ENCODE measurements at regions not wholly inside any gene's neighbourhood (a gene's known extent, or its start where the extent isn't known, plus 50 kb on each side); places are given as distances from the start of the nearest gene placed in this dataset.
"Not testable (repeated sequence)": the region's sequence is repeated elsewhere in the genome, so short reads cannot be mapped to it uniquely, and the experiment has no call there.

DNA sequence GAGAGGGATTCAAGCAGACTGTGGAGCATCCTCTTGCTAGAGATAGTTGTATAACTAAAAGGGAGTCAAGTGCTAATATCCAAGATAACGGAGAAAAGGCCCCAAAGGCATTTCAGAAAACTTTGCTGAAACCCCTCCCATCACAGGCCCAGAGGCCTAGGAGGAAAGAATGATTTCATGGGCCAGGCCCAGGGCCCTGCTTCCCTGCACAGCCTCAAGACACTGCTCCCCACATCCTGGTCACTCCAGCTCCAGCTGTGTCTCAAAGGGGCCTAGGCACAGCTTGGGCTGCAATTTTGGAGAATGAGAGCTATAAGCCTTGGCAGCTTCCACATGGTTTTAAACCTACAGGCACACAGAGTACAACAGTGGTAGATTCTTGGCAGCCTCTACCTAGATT lies 85.6 kb downstream of the OR13A1 start:
- TF ChIP-seq, protein P1, sequence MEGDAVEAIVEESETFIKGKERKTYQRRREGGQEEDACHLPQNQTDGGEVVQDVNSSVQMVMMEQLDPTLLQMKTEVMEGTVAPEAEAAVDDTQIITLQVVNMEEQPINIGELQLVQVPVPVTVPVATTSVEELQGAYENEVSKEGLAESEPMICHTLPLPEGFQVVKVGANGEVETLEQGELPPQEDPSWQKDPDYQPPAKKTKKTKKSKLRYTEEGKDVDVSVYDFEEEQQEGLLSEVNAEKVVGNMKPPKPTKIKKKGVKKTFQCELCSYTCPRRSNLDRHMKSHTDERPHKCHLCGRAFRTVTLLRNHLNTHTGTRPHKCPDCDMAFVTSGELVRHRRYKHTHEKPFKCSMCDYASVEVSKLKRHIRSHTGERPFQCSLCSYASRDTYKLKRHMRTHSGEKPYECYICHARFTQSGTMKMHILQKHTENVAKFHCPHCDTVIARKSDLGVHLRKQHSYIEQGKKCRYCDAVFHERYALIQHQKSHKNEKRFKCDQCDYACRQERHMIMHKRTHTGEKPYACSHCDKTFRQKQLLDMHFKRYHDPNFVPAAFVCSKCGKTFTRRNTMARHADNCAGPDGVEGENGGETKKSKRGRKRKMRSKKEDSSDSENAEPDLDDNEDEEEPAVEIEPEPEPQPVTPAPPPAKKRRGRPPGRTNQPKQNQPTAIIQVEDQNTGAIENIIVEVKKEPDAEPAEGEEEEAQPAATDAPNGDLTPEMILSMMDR (IDR thresholded peaks at IDR 0.05; ENCODE audit: low read depth, low read length): no peak
- Histone ChIP-seq H3K9me3 (ENCODE audit: low read depth) (no peaks in the 10 kb centered on the region), H3K36me3 (no peaks in the 10 kb centered on the region), H3K4me3 (no peak overlapping the region), H3K27me3 (no peaks in the 10 kb centered on the region), H3K4me1 (ENCODE audit: low read depth) (no peaks in the 10 kb centered on the region), H3K27ac (no peak overlapping the region)
- no peak for DNase-seq (ENCODE audit: low read depth in 1 of 2, low spot score in 1 of 2)

DNA sequence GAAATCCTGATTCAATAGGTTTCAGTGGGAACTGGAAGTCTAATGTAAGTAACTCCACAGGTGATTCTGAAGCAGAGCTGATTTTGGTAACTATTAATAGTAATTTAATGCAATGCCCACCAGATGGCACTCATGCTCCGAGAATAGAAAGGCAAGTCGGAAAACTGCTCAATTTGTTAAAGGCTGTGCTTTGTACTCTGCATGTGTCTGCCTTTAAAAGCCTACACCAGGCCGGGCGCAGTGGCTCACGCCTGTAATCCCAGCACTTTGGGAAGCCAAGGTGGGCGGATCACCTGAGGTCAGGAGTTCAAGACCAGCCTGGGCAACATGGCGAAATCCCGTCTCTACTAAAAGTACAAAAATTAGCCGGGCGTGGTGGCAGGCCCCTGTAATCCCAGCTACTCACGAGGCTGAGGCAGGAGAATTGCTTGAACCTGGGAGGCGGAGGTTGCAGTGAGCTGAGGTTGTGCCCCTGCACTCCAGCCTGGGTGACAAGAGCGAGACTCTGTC lies 80.1 kb downstream of the OR13A1 start:
- not testable (repeated sequence) for H3K36me3 ChIP-seq; H3K27me3 ChIP-seq; H3K4me1 ChIP-seq (ENCODE audit: low read depth); H3K4me3 ChIP-seq; H3K27ac ChIP-seq; H3K9me3 ChIP-seq (ENCODE audit: low read depth)
- TF ChIP-seq, protein P1 (IDR thresholded peaks at IDR 0.05; ENCODE audit: low read depth, low read length): peak; percentile 46
- peak; percentile 88 to 90 for DNase-seq (ENCODE audit: low read depth in 1 of 2, low spot score in 1 of 2)

DNA sequence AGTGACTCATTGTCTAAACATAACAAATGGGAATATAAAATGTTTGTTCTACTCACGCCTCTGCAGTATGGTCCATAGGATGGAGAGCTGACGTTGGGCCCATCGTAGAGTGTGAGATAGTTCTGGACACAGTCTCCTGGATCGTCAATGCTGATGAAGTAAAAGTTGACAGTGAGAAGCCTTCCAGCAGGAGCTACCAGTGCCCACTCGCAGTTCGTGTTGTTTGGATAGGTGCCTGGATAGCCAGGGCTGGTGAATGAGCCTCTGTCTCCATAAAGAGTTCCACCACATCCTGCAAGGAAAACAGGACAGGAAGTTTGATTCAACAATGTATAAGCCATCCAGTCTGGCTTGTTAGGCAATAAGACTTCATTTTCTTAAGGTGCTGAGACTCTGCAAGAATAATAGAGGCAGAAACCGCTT lies 79.6 kb downstream of the OR13A1 start:
- Histone ChIP-seq H3K4me1 (ENCODE audit: low read depth) (no peaks in the 10 kb centered on the region), H3K4me3 (no peak overlapping the region), H3K27ac (no peak overlapping the region), H3K27me3 (no peaks in the 10 kb centered on the region), H3K9me3 (ENCODE audit: low read depth) (no peaks in the 10 kb centered on the region), H3K36me3 (no peaks in the 10 kb centered on the region)
- TF ChIP-seq, protein P1 (IDR thresholded peaks at IDR 0.05; ENCODE audit: low read depth, low read length): no peak
- peak in 1 of 2 donors; percentile 31 for DNase-seq (ENCODE audit: low read depth in 1 of 2, low spot score in 1 of 2)

DNA sequence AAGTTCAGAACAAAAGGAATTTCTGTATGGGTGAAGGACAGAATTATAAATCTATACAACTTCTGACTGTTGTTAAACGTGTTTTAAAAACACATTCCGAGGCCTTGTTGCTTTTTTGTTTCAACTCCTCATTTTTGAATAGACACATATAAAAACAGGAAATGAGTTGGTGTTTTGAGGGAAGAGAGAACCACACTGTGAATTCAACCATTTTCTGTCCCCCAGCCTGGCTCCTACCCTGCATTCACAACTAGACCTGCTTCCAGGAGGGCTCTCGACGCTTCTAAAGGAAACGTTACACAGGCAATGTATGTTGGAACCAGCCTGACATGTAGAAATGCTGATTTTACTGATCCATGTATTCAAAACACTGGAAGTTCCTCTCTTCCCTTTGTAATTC lies 76.5 kb downstream of the OR13A1 start:
- no peak for DNase-seq (ENCODE audit: low read depth in 1 of 2, low spot score in 1 of 2)
- Histone ChIP-seq H3K9me3 (ENCODE audit: low read depth) (no peaks in the 10 kb centered on the region), H3K4me3 (no peak overlapping the region), H3K4me1 (ENCODE audit: low read depth) (no peaks in the 10 kb centered on the region), H3K27ac (no peak overlapping the region), H3K27me3 (no peaks in the 10 kb centered on the region), H3K36me3 (no peaks in the 10 kb centered on the region)
- TF ChIP-seq, protein P1 (IDR thresholded peaks at IDR 0.05; ENCODE audit: low read depth, low read length): no peak

DNA sequence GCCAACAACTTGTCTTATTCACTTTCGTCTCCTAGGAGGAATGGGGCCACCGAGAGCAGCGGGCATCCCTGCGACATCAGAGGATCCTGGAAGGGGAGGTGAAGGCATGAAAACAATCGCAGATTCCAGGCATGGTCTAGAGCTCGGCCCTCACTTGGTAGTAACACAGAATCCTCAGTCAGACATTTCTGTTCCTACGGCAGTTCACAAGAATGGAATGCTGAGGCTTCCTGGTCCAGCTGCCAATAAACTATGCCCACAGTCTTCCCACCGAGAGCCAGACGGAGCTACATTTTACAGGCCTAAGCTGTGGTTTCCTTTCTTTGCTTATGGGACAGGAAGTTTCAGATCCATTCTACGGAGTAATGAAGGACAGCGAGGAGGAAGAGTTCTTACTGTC lies 75.8 kb downstream of the OR13A1 start:
- no peaks in the 10 kb centered on the region for H3K4me1 ChIP-seq (ENCODE audit: low read depth)
- no peaks in the 10 kb centered on the region for H3K36me3 ChIP-seq
- H3K9me3 ChIP-seq (ENCODE audit: low read depth): no peaks in the 10 kb centered on the region
- DNase-seq (ENCODE audit: low read depth in 1 of 2, low spot score in 1 of 2): peak in 1 of 2 donors; percentile 36
- no peaks in the 10 kb centered on the region for H3K27me3 ChIP-seq
- TF ChIP-seq, protein P1 (IDR thresholded peaks at IDR 0.05; ENCODE audit: low read depth, low read length): no peak
- no peak overlapping the region for H3K27ac ChIP-seq
- H3K4me3 ChIP-seq: no peak overlapping the region
